BLaER1 (cell line): ENCODE measurements at regions not wholly inside any gene's neighbourhood (a gene's known extent, or its start where the extent isn't known, plus 50 kb on each side); places are given as distances from the start of the nearest gene placed in this dataset.

Experiments used
- H3K27ac ChIP-seq: shearing (Covaris generic); formaldehyde crosslinking; 2 replicates; pipeline ENCODE4 v1.8.1; 2022
- H3K27me3 ChIP-seq: shearing (Covaris generic); formaldehyde crosslinking; 2 replicates; pipeline ENCODE4 v1.8.1; 2022
- H3K36me3 ChIP-seq: shearing (Covaris generic); formaldehyde crosslinking; 2 replicates; pipeline ENCODE4 v1.8.1; 2022
- H3K4me1 ChIP-seq: shearing (Covaris generic); formaldehyde crosslinking; 2 replicates; pipeline ENCODE4 v1.8.1; 2022
- H3K4me2 ChIP-seq: shearing (Covaris generic); formaldehyde crosslinking; 2 replicates; pipeline ENCODE4 v1.8.1; 2022
- H3K4me3 ChIP-seq: shearing (Covaris generic); formaldehyde crosslinking; 2 replicates; pipeline ENCODE4 v1.8.1; 2022
- H3K9ac ChIP-seq: shearing (Covaris generic); formaldehyde crosslinking; 2 replicates; pipeline ENCODE4 v1.8.1; 2022
- H3K9me3 ChIP-seq: shearing (Covaris generic); formaldehyde crosslinking; 2 replicates; pipeline ENCODE4 v1.8.1; 2022
- H4K20me1 ChIP-seq: shearing (Covaris generic); formaldehyde crosslinking; 2 replicates; pipeline ENCODE4 v1.8.1; 2022
- Cebpa-rat ChIP-seq: shearing (Covaris generic); IDR thresholded peaks from 2 replicates; pipeline ENCODE4 v1.8.1; 2022

DNA sequence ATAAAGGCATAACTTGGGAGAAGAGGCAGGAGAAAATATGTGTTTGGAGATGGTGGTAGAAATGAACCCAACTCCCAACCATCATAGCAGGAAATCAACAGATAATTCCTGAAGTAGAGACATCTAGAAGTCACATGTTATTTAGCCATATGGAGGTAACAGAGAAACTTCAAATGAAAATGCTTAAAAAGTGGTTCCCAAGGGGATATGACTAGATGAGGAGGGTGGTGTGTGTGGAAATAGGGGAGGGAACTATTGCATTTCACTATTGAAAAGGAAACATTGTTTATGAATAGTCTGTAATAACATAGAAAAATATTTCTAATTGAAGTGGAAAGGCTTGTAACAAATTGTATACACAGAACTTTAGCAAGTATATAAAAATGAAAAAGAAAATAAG, 412.0 kb downstream of the SHISA9 start:
- Histone ChIP-seq H3K27me3 (no peaks in the 10 kb centered on the region), H3K4me3 (no peak overlapping the region), H3K27ac (no peak overlapping the region), H4K20me1 (no peaks in the 10 kb centered on the region), H3K4me1 (0 out of 2 replicates have a peak, but pooled peaks cover 5% of the 10 kb centered on the region), H3K9me3 (no peaks in the 10 kb centered on the region), H3K36me3 (no peaks in the 10 kb centered on the region), H3K4me2 (no peak overlapping the region), H3K9ac (no peak overlapping the region)
- TF ChIP-seq Cebpa-rat = no peak

DNA sequence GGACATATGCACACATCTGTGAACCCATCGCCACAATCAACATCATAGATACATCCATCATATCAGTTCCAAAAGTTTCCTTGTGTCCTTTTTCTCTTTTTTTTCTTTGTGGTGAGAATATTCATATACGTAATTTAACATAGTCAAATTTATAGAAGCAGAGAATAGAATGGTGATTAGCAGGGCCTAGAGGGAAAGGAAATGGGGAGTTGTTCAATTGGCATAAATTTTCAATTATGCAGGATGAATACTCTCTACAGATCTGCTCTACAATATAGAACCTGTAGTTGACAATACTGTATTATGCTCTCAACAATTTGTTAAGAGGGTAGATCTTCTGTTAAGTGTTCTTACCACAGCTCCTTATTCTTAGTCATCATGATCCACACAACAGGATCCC, 413.2 kb downstream of the SHISA9 start:
- H3K27ac ChIP-seq = no peak overlapping the region
- no peaks in the 10 kb centered on the region for H3K27me3 ChIP-seq
- no peak overlapping the region for H3K4me3 ChIP-seq
- H3K4me2 ChIP-seq = no peak overlapping the region
- no peaks in the 10 kb centered on the region for H3K9me3 ChIP-seq
- no peaks in the 10 kb centered on the region for H4K20me1 ChIP-seq
- TF ChIP-seq Cebpa-rat = no peak
- no peak overlapping the region for H3K9ac ChIP-seq
- H3K36me3 ChIP-seq = no peaks in the 10 kb centered on the region
- H3K4me1 ChIP-seq = 0 out of 2 replicates have a peak, but pooled peaks cover 5% of the 10 kb centered on the region

DNA sequence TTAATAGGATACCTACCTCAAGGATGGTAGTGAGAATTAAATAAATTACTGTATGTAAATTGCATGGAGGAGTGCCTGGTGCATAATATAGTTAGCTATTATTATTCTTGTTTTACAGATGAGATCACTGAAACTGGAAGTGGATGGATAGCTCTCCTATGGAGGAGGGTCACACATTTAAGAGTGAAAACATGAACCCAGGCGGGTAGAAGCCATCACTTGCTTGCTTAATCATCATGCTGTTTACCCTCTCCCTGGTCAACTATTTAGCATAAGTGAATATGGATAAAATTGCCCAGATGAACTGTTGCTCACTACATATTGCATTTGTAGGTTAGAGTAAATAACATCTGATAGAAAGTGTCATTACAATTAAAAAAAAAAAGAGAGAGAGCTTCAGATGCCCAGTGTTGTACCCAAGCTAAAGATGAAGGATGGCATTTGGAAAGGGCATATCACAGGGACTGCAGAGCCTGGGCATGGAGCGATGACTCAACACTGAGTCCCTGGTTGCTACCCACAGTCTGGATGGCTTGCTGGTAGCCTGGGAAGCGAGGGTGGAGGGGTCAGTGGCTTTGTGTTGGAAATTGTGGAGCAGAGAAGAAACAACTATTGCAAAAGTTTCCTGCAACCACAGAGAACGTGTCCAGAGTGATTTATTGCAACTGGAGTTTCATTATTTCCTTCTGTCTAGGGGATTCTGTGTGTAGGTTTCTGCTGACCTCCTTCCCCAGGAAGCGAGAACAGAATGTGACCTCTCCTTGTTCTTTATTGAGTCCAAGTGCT, 414.4 kb downstream of the SHISA9 start:
- no peak for TF ChIP-seq Cebpa-rat
- H3K9me3 ChIP-seq = no peaks in the 10 kb centered on the region
- no peak overlapping the region for H3K4me2 ChIP-seq
- H3K4me3 ChIP-seq = no peak overlapping the region
- H3K36me3 ChIP-seq = no peaks in the 10 kb centered on the region
- no peak overlapping the region for H3K27ac ChIP-seq
- no peak overlapping the region for H3K9ac ChIP-seq
- no peaks in the 10 kb centered on the region for H3K27me3 ChIP-seq
- H3K4me1 ChIP-seq = 0 out of 2 replicates have a peak, but pooled peaks cover 5% of the 10 kb centered on the region
- H4K20me1 ChIP-seq = no peaks in the 10 kb centered on the region

DNA sequence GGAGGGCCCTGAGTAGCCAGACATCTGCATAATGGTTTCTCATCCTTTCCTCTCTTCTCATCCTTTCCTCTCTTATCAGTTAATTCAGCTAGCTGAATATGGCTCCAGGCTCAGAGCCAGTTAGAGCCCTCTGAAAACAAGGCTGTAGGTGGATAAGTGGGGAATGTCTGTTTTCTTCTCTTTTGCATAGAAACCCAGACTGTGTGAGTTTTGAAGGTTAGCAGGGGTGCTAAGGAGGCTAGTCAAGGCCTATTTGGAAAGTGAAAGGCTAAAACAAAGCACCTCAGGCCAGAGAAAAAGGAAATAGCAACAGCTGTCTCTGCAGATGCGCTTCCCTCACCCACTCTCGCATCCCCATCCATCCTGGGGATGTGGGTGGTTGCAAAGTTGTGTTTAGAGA, 420.9 kb downstream of the SHISA9 start:
- no peaks in the 10 kb centered on the region for H3K9me3 ChIP-seq
- H3K9ac ChIP-seq = no peak overlapping the region
- no peaks in the 10 kb centered on the region for H3K36me3 ChIP-seq
- H3K4me1 ChIP-seq = no peaks in the 10 kb centered on the region
- no peaks in the 10 kb centered on the region for H3K27me3 ChIP-seq
- H3K4me3 ChIP-seq = no peak overlapping the region
- H3K27ac ChIP-seq = no peak overlapping the region
- TF ChIP-seq Cebpa-rat = no peak
- no peaks in the 10 kb centered on the region for H4K20me1 ChIP-seq
- no peak overlapping the region for H3K4me2 ChIP-seq

DNA sequence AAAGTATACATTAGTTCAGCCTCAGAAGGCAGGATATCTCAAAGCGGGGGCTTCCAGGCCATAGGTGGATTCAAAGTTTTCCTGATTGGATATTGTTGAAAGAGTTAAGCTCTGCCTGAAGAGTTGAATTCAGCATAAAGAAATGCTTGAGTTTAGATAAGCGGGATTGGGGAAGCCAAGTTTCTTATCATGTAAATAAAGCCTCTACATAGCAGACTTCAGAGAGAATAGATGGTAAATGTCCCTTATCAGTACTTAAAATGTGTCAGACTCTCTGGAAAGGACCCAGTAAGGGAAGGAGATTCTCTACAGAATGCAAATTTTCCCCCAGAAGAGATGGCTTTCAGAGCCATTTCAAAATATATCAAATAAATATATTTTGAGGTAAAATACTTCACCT, 423.5 kb downstream of the SHISA9 start:
- no peak for TF ChIP-seq Cebpa-rat
- no peaks in the 10 kb centered on the region for H4K20me1 ChIP-seq
- H3K9ac ChIP-seq = no peak overlapping the region
- H3K27me3 ChIP-seq = no peaks in the 10 kb centered on the region
- no peaks in the 10 kb centered on the region for H3K9me3 ChIP-seq
- no peaks in the 10 kb centered on the region for H3K4me1 ChIP-seq
- H3K27ac ChIP-seq = no peak overlapping the region
- H3K4me3 ChIP-seq = no peak overlapping the region
- H3K4me2 ChIP-seq = no peak overlapping the region
- H3K36me3 ChIP-seq = no peaks in the 10 kb centered on the region

DNA sequence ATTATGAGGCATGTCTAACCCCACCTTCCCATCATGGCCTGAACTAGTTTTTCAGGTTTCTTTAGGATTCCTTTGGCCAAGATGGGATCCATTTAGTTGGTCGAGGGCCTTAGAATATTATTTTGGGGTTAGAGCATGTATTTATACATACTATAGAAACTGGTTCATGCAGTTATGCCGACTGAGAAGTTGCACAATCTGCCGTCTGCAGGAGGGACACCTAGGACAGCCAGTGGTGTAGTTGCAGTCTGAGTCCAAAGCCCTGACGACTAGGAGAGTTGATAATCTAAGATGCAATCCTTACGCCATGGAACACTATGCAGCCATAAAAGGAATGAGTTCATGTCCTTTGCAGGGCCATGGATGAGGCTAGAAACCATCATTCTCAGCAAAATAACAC, 424.0 kb downstream of the SHISA9 start:
- Histone ChIP-seq H3K9ac (no peak overlapping the region), H3K9me3 (no peaks in the 10 kb centered on the region), H3K27ac (no peak overlapping the region), H3K27me3 (no peaks in the 10 kb centered on the region), H3K4me1 (no peaks in the 10 kb centered on the region), H3K4me3 (no peak overlapping the region), H3K36me3 (no peaks in the 10 kb centered on the region), H3K4me2 (no peak overlapping the region), H4K20me1 (no peaks in the 10 kb centered on the region)
- TF ChIP-seq Cebpa-rat = no peak

DNA sequence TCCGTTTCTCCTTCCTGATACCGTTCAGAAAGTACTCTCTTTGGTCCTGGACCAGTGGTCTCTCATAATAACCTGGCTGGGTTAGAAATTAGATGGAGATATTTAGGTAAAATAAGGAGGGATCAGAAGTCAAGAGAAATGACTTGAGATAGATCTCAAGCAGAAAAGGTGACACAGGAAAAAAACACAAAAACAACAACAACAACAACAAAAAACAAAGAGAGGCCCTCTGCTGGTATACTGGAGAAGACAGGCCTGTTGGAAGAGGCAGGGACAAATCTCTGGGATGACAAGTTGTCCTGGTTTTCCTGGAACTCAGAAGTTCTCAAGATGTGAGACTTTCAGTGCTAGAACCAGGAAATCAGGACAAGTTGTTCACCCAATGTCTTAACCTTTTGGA, 430.5 kb downstream of the SHISA9 start:
- Histone ChIP-seq H3K4me2 (no peak overlapping the region), H3K36me3 (no peaks in the 10 kb centered on the region), H3K9ac (no peak overlapping the region), H3K9me3 (no peaks in the 10 kb centered on the region), H3K27me3 (no peaks in the 10 kb centered on the region), H3K4me1 (no peaks in the 10 kb centered on the region), H4K20me1 (no peaks in the 10 kb centered on the region), H3K4me3 (no peak overlapping the region), H3K27ac (no peak overlapping the region)
- no peak for TF ChIP-seq Cebpa-rat

DNA sequence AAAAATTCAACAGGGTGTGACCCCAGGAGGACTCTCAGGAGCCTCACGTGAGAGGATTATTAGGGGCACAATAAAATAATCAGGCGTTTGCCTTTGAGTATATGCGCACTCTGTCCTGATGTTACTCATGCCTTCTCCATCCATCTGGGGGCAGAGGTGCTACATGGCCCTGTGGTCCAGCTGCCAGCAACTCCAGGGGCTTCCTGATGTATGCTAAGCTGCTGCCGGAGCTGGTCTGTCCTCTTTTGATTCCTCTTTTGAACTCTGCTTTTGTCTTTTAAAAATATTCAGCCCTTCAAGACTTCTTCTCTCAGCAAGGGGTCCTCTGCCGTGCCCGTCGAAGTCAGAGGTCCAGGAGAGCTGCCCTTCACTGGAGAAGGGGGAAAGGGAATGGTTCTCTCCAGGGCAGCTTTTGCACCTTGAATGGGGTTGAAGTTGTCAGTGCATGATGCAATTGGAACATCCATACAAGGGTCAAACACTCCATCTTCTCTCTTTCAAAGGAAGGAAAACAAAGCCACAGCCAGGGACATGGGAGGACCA, 431.4 kb downstream of the SHISA9 start:
- Histone ChIP-seq H3K9me3 (no peaks in the 10 kb centered on the region), H3K36me3 (no peaks in the 10 kb centered on the region), H3K4me3 (no peak overlapping the region), H4K20me1 (no peaks in the 10 kb centered on the region), H3K27me3 (no peaks in the 10 kb centered on the region), H3K4me2 (no peak overlapping the region), H3K27ac (no peak overlapping the region), H3K4me1 (no peaks in the 10 kb centered on the region), H3K9ac (no peak overlapping the region)
- no peak for TF ChIP-seq Cebpa-rat

DNA sequence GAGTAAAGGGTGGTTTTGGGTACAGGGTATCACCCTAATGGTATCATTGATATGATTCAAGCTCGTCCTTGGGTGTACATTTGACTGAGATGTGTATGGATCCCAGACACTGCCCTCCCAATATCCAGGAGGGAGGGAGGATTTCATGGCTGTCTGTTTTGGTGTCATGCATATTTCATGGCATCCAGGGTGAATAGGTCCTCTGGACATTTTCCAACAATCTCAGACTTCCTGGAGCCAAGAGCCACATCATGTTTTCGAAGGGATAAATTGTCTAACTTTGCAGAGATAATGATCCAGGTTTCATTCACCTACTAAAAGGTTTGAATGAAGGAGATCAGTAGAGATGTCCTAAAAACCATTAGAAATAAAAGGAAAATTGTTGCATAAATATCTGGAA, 431.9 kb downstream of the SHISA9 start:
- no peaks in the 10 kb centered on the region for H4K20me1 ChIP-seq

DNA sequence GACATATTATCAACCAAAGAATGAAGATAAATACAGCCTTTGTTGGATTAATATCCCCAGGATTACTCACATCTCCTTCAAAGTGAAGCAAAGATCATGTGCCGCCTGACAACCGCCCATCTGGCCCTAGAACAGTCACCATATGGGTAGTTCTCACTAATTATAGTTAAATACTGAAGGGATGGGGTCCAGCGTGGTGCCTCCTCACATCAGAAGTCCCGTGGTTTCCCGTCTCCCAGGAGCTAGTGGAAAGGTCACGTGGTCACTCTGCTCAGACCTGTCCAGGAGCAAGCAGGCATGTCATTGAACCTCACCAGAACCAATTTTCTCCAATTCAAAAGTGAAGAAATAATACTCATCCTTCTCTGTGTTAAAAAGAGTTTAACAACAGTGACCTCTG, 434.5 kb downstream of the SHISA9 start:
- no peaks in the 10 kb centered on the region for H3K9me3 ChIP-seq
- no peaks in the 10 kb centered on the region for H3K27me3 ChIP-seq
- H3K4me1 ChIP-seq = no peaks in the 10 kb centered on the region
- H3K9ac ChIP-seq = no peak overlapping the region
- H3K36me3 ChIP-seq = no peaks in the 10 kb centered on the region
- H3K4me2 ChIP-seq = no peak overlapping the region
- no peaks in the 10 kb centered on the region for H4K20me1 ChIP-seq
- H3K27ac ChIP-seq = no peak overlapping the region
- H3K4me3 ChIP-seq = no peak overlapping the region
- no peak for TF ChIP-seq Cebpa-rat

More for the DNA sequence above, 431.9 kb downstream of the SHISA9 start:
- no peaks in the 10 kb centered on the region for H3K27me3 ChIP-seq
- H3K4me3 ChIP-seq = no peak overlapping the region
- H3K4me1 ChIP-seq = no peaks in the 10 kb centered on the region
- no peak for TF ChIP-seq Cebpa-rat
- H3K9ac ChIP-seq = no peak overlapping the region
- H3K27ac ChIP-seq = no peak overlapping the region
- H3K36me3 ChIP-seq = no peaks in the 10 kb centered on the region
- H3K9me3 ChIP-seq = no peaks in the 10 kb centered on the region
- H3K4me2 ChIP-seq = no peak overlapping the region
